ENCODE measurements at regions not wholly inside any gene's neighbourhood (a gene's known extent, or its start where the extent isn't known, plus 50 kb on each side); places are given as distances from the start of the nearest gene placed in this dataset.

DNA sequence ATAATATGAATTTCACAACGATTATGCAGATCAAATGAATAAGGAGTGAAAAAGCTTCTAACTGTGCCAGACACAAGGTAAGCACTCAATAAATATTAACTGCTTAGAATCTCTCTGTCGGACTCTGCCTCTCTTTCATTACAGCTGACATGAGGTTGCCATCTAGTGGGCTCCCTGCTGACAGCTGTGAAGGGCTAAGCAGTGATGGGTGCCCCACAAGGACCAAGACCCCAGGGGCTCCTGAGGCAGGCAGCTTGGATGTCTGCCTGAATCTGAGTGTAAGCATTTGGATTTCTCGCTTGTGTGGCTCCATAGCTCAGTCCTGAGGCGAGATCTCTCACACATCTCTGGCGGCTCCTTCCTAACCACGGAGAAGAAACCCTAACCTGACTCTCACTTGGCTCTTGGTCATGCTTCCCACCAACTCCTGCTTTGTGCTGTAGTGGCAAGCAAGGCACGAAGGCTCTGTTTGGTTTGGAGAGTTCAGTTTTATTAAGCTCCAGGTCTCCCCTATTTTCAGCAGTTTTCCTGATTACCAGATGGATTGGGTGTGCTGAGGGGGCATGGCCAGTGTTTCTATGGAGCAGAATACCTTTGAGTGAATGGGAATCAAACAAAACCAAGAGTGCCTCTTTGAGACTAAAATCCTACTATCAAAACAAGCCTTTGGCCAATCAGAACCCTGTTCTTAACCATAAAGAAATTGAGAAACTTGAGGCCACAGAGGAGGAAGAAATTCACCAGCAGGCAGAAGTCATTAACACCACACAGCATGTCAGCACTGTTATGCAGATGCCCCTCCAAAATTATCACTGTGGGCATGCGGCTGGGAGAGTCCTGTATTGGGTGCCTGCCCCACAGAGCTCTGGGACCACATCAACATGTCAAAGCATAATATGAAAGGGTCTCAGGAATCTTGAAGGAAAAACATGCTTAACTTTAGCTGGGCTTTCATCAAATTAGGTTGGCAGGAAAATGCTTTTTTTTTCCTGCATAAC lies 152.8 kb upstream of the NTM start:
- intact Hi-C loops (cut with DNase I): no loop called here
- Histone ChIP-seq H3K4me1 (ENCODE audit: control insufficient read depth in 1 of 2, insufficient read depth in 2 of 2, low read length in 2 of 2) (no peaks in the 10 kb centered on the region), H3K27me3 (ENCODE audit: control insufficient read depth in 1 of 2, insufficient read depth in 2 of 2, low read length in 1 of 2) (no peaks in the 10 kb centered on the region), H3K36me3 (ENCODE audit: control insufficient read depth in 1 of 2, insufficient read depth in 2 of 2, low read length in 1 of 2) (no peaks in the 10 kb centered on the region), H3K9me3 (ENCODE audit: control insufficient read depth, low read length) (peaks cover 1% of the 10 kb centered on the region), H3K27ac (ENCODE audit: low read depth in 1 of 2, low read length in 2 of 2) (no peak overlapping the region), H3K4me3 (ENCODE audit: low read length in 2 of 2) (no peak overlapping the region)
- 41 to 43% methylated on average over 8 of the region's 8 CpGs for WGBS, 2 donors
- DNase-seq (no peak), ATAC-seq (ENCODE audit: low FRiP score) (no peak)

DNA sequence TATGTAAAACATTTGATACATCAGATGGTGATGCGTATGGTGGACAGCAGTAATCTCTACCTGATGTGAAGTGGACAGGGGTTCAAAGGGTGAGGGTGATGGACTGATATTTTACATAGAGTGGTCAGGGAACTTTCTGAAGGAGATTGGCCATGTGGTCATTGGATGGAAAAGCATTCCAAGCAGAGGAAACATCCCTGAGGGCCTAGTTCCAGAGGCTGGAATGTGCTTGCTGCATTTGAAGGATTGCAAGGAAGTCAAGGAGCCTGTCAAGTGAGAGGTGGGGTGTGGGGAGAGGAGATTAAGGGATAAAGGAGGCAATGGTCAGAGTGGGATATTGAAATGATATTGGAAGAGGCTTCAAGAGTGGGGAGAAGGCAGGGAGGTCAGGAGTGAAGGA lies 151.9 kb upstream of the NTM start:
- intact Hi-C loops (cut with DNase I): no loop called here
- H3K9me3 ChIP-seq (ENCODE audit: control insufficient read depth, low read length): peaks cover 1% of the 10 kb centered on the region
- WGBS, 2 donors: 85 to 90% methylated on average over 1 of the region's 1 CpG
- no peak for ATAC-seq (ENCODE audit: low FRiP score)
- H3K4me3 ChIP-seq (ENCODE audit: low read length in 2 of 2): no peak overlapping the region
- no peak for DNase-seq
- H3K4me1 ChIP-seq (ENCODE audit: control insufficient read depth in 1 of 2, insufficient read depth in 2 of 2, low read length in 2 of 2): no peaks in the 10 kb centered on the region
- H3K27ac ChIP-seq (ENCODE audit: low read depth in 1 of 2, low read length in 2 of 2): no peak overlapping the region
- no peaks in the 10 kb centered on the region for H3K27me3 ChIP-seq (ENCODE audit: control insufficient read depth in 1 of 2, insufficient read depth in 2 of 2, low read length in 1 of 2)
- H3K36me3 ChIP-seq (ENCODE audit: control insufficient read depth in 1 of 2, insufficient read depth in 2 of 2, low read length in 1 of 2): no peaks in the 10 kb centered on the region

DNA sequence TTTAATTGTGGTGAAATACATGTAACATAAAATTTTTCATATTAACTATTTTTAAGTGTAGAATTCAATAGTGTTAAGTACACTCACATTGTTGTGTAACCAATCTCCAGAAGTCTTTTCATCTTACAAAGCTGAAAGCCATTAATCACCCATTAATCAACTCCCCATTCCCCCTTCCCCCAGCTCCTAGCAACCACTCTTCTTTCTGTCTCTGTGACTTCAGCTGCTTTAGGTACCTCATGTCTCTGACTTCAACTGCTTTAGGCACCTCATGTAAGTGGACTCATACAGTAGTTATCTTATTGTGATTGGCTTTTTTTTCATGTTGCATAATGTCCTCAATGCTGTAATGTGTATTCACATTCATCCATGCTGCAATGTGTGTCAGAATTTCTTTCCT lies 150.8 kb upstream of the NTM start:
- H3K4me1 ChIP-seq (ENCODE audit: control insufficient read depth in 1 of 2, insufficient read depth in 2 of 2, low read length in 2 of 2): no peaks in the 10 kb centered on the region
- no peak for ATAC-seq (ENCODE audit: low FRiP score)
- intact Hi-C loops (cut with DNase I): no loop called here
- DNase-seq: no peak
- peaks cover 1% of the 10 kb centered on the region for H3K9me3 ChIP-seq (ENCODE audit: control insufficient read depth, low read length)
- H3K27ac ChIP-seq (ENCODE audit: low read depth in 1 of 2, low read length in 2 of 2): no peak overlapping the region
- H3K27me3 ChIP-seq (ENCODE audit: control insufficient read depth in 1 of 2, insufficient read depth in 2 of 2, low read length in 1 of 2): no peaks in the 10 kb centered on the region
- H3K4me3 ChIP-seq (ENCODE audit: low read length in 2 of 2): no peak overlapping the region
- H3K36me3 ChIP-seq (ENCODE audit: control insufficient read depth in 1 of 2, insufficient read depth in 2 of 2, low read length in 1 of 2): no peaks in the 10 kb centered on the region

DNA sequence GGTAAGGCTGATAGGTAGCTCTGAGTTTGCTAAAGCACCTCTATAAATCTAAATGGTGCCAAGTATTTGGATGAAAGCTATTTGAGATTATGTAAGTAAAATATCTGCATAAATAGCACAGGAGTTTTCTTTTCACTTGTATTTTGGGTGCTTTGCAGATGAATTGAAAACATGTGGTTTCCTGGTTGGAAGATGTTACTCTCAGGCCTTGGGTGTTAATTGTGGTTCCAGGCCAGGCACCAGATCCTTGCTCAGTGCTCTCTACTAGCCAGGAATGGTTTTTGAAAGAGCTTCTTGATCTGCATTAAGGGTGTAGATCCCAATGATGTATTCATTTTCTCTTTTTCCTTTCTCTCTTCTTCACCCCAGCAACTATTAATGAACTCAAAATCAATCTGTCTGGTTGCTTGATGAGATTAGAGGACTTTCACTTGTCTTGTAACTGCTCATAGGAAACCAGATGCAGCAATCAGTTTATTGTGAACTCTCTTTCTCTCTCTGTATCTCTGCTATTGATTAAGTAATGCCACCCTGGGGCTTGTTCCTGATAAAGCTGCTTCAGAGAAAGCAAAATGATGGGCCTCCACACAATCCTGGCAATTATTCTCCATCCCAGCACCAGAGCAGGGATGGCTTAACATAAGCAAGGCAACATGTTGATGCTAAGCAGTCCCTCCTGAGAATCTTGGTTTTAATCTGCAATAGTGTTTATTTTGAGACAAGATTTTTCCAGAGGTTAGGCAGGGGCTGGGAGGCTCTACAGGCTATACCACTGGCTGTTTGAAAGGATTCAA lies 147.0 kb upstream of the NTM start:
- ATAC-seq (ENCODE audit: low FRiP score) (no peak), DNase-seq (no peak)
- no peak overlapping the region for H3K4me3 ChIP-seq (ENCODE audit: low read length in 2 of 2)
- intact Hi-C loops (cut with DNase I): no loop called here
- no peak overlapping the region for H3K27ac ChIP-seq (ENCODE audit: low read depth in 1 of 2, low read length in 2 of 2)
- H3K36me3 ChIP-seq (ENCODE audit: control insufficient read depth in 1 of 2, insufficient read depth in 2 of 2, low read length in 1 of 2): no peaks in the 10 kb centered on the region
- H3K27me3 ChIP-seq (ENCODE audit: control insufficient read depth in 1 of 2, insufficient read depth in 2 of 2, low read length in 1 of 2): no peaks in the 10 kb centered on the region
- no peaks in the 10 kb centered on the region for H3K4me1 ChIP-seq (ENCODE audit: control insufficient read depth in 1 of 2, insufficient read depth in 2 of 2, low read length in 2 of 2)
- H3K9me3 ChIP-seq (ENCODE audit: control insufficient read depth, low read length): no peaks in the 10 kb centered on the region

DNA sequence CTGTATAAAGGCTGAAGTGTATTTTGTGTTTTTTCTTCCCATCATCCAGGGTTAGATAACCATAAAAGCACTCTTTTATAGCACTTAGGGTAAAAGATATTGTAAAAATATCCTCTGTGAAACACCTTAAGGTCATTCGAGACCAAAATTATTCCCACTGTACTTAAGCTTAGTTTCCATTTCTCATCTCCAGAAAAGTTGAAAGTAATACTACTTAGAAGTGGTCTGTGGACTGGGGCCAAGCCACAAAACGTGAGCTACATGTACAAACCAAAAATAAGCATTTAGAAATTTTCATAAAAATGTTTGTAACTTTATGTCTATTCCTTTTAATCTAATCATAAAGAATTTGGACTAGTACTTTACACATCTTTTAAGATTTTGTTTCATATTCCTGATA lies 142.0 kb upstream of the NTM start:
- no peaks in the 10 kb centered on the region for H3K4me1 ChIP-seq (ENCODE audit: control insufficient read depth in 1 of 2, insufficient read depth in 2 of 2, low read length in 2 of 2)
- H3K4me3 ChIP-seq (ENCODE audit: low read length in 2 of 2): no peak overlapping the region
- WGBS, 2 donors: 35 to 37% methylated on average over 2 of the region's 2 CpGs
- no peaks in the 10 kb centered on the region for H3K9me3 ChIP-seq (ENCODE audit: control insufficient read depth, low read length)
- intact Hi-C loops (cut with DNase I): no loop called here
- H3K36me3 ChIP-seq (ENCODE audit: control insufficient read depth in 1 of 2, insufficient read depth in 2 of 2, low read length in 1 of 2): no peaks in the 10 kb centered on the region
- no peaks in the 10 kb centered on the region for H3K27me3 ChIP-seq (ENCODE audit: control insufficient read depth in 1 of 2, insufficient read depth in 2 of 2, low read length in 1 of 2)
- ATAC-seq (ENCODE audit: low FRiP score): no peak
- no peak for DNase-seq
- H3K27ac ChIP-seq (ENCODE audit: low read depth in 1 of 2, low read length in 2 of 2): no peak overlapping the region

DNA sequence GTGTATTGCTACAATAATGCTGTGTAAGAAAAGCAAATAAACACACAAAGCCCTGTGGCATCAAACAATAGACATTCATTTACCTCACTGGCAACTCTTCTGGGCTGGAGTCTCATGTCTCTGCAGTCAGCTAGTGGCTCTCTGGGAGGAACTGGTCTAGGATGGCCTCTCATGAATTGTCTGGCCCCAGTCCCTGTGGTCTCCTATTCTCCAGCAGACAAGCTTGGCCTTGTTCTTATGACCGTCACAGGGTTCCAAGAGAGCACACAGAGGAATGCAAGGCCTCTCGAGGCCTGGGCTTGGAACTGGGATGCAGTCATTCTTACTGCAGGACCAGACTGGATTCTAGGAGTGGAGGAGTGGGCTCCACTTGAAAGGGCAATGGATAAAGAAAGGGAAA lies 141.2 kb upstream of the NTM start:
- no peaks in the 10 kb centered on the region for H3K9me3 ChIP-seq (ENCODE audit: control insufficient read depth, low read length)

DNA sequence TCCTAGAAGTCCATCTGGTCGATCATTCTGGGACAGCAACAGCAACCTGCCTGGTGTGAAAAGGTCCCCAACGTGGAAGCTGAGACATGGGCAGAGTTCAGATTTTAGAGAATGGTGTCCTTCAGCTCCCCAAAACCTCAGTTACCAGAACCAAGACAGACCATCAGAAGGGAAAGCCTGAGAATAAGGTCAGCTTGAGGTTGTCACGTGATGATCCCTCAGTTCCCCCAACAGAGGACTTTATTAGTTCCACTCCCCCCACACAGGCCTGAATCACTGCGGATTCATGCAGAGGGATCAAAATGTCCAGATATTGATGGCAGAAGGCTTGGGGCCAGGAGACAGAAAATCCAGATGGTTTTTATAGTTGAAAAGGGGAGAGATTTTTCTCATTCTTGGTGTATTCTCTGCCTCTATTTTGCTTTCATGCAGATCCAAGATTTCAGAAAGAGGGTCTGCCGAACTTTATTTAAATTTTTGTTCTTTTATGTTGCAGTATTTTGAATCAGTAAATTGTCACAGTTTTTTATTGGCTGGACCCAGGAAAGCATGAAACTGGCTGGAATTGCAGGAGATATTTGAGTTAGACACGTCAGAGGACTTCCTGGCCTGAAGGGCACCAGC lies 139.0 kb upstream of the NTM start:
- no peaks in the 10 kb centered on the region for H3K4me1 ChIP-seq (ENCODE audit: control insufficient read depth in 1 of 2, insufficient read depth in 2 of 2, low read length in 2 of 2)
- no peaks in the 10 kb centered on the region for H3K27me3 ChIP-seq (ENCODE audit: control insufficient read depth in 1 of 2, insufficient read depth in 2 of 2, low read length in 1 of 2)
- intact Hi-C loops (cut with DNase I): no loop called here
- no peak overlapping the region for H3K27ac ChIP-seq (ENCODE audit: low read depth in 1 of 2, low read length in 2 of 2)
- ATAC-seq (ENCODE audit: low FRiP score) (no peak), DNase-seq (no peak)
- no peaks in the 10 kb centered on the region for H3K9me3 ChIP-seq (ENCODE audit: control insufficient read depth, low read length)
- H3K36me3 ChIP-seq (ENCODE audit: control insufficient read depth in 1 of 2, insufficient read depth in 2 of 2, low read length in 1 of 2): no peaks in the 10 kb centered on the region
- 53 to 61% methylated on average over 6 of the region's 6 CpGs for WGBS, 2 donors
- no peak overlapping the region for H3K4me3 ChIP-seq (ENCODE audit: low read length in 2 of 2)

More for the DNA sequence above, 141.2 kb upstream of the NTM start:
- no peak overlapping the region for H3K27ac ChIP-seq (ENCODE audit: low read depth in 1 of 2, low read length in 2 of 2)
- no peaks in the 10 kb centered on the region for H3K4me1 ChIP-seq (ENCODE audit: control insufficient read depth in 1 of 2, insufficient read depth in 2 of 2, low read length in 2 of 2)
- DNase-seq (no peak), ATAC-seq (ENCODE audit: low FRiP score) (no peak)
- WGBS, 2 donors: 64 to 71% methylated on average over 2 of the region's 2 CpGs
- H3K4me3 ChIP-seq (ENCODE audit: low read length in 2 of 2): no peak overlapping the region
- H3K36me3 ChIP-seq (ENCODE audit: control insufficient read depth in 1 of 2, insufficient read depth in 2 of 2, low read length in 1 of 2): no peaks in the 10 kb centered on the region
- H3K27me3 ChIP-seq (ENCODE audit: control insufficient read depth in 1 of 2, insufficient read depth in 2 of 2, low read length in 1 of 2): no peaks in the 10 kb centered on the region
- intact Hi-C loops (cut with DNase I): no loop called here

DNA sequence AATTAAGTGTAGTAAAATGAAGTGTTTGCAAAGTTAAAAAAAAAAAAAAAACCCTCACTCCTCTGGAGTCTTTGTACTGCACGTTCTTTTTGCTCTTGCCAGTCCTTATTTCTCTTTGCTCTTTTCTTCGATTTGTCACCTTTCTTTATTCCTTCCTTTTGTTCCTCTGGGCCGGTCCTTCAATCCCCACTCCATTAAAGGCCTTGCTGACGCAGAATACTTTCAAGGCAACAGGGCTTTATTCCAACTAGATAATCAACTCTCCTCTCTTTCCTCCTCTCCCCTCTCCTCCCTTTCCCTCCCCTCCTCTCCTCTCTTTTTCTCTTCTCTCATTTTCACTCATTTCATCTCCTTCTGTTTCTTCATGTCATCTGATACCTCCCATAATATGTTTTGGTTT lies 138.2 kb upstream of the NTM start:
- no peaks in the 10 kb centered on the region for H3K9me3 ChIP-seq (ENCODE audit: control insufficient read depth, low read length)
- no peaks in the 10 kb centered on the region for H3K4me1 ChIP-seq (ENCODE audit: control insufficient read depth in 1 of 2, insufficient read depth in 2 of 2, low read length in 2 of 2)
- no peak for ATAC-seq (ENCODE audit: low FRiP score)
- no peak overlapping the region for H3K4me3 ChIP-seq (ENCODE audit: low read length in 2 of 2)
- DNase-seq: no peak
- H3K36me3 ChIP-seq (ENCODE audit: control insufficient read depth in 1 of 2, insufficient read depth in 2 of 2, low read length in 1 of 2): no peaks in the 10 kb centered on the region
- H3K27me3 ChIP-seq (ENCODE audit: control insufficient read depth in 1 of 2, insufficient read depth in 2 of 2, low read length in 1 of 2): no peaks in the 10 kb centered on the region
- 57 to 58% methylated on average over 4 of the region's 4 CpGs for WGBS, 2 donors
- H3K27ac ChIP-seq (ENCODE audit: low read depth in 1 of 2, low read length in 2 of 2): no peak overlapping the region
- intact Hi-C loops (cut with DNase I): no loop called here
